IMR-90 (cell line): ENCODE measurements at regions not wholly inside any gene's neighbourhood (a gene's known extent, or its start where the extent isn't known, plus 50 kb on each side); places are given as distances from the start of the nearest gene placed in this dataset.

ENCODE experiments used
- NFE2L2 ChIP-seq: fragments of 150-350 bp; IDR thresholded peaks from 2 replicates; pipeline ENCODE4 v1.6.1; 2016; ENCODE audit warnings: low read depth, mild to moderate bottlenecking, low read length
- RAD21 ChIP-seq: IDR thresholded peaks from 2 replicates; pipeline ENCODE4 v1.6.1; 2012; ENCODE audit warnings: low read length, improper control_type of control experiment
- TF ChIP-seq, protein P1 (sequence below): fragments of 150-350 bp; IDR thresholded peaks from 2 replicates; pipeline ENCODE4 v1.6.1; 2016; ENCODE audit warnings: low read depth, mild to moderate bottlenecking, low read length, moderate library complexity, borderline replicate concordance

DNA sequence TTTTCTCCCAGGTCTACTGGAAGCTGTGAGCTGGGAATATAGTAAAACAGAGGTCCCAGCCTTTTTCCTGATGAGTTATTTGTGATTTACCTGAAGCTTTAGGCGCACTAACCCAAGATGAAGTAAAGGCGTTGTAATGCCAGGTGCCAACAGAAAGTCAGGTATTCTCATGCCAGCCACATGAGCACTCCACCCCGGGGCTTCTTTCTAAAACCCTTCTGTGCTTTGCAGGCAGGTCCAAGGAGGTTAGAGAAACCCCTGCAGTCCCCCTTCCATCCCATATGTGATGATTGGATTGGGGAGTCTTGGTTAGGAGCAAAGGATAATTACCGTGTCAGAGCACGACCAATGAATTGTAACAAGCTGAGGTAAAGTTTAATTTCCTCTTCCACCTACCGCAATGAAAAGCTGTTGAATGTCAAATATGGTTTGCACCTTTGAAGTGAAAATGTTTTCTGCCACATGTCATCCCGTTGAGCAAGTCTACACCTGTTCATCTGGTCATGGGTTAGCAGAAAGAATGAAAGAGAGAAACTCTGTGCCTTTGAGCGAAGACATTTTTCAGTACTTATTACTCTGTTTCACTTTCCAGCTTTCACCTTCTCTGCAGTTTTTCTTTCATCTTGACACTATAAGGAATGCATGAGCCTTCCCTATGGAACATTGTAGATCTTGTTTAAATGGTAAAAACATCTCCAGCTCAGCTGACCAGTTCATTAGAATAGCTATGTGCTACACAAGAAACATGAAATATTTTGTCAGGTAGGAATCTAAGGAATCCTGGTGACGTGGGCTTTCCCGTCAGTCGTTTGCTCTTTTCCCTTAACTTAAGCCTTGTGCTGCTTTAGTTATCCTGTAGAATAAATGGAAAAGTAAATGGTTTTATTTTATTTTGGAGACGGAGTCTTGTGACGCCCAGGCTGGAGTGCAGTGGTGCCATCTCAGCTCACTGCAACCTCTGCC is 204.6 kb upstream of the IL12A start (continued):
- TF ChIP-seq, protein P1, sequence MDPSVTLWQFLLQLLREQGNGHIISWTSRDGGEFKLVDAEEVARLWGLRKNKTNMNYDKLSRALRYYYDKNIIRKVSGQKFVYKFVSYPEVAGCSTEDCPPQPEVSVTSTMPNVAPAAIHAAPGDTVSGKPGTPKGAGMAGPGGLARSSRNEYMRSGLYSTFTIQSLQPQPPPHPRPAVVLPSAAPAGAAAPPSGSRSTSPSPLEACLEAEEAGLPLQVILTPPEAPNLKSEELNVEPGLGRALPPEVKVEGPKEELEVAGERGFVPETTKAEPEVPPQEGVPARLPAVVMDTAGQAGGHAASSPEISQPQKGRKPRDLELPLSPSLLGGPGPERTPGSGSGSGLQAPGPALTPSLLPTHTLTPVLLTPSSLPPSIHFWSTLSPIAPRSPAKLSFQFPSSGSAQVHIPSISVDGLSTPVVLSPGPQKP = no peak
- no peak for TF ChIP-seq NFE2L2
- TF ChIP-seq RAD21 = no peak
